Gastroesophageal sphincter (tissue), 4 donors: ENCODE measurements at regions not wholly inside any gene's neighbourhood (a gene's known extent, or its start where the extent isn't known, plus 50 kb on each side); places are given as distances from the start of the nearest gene placed in this dataset.

Experiments used
- ATAC-seq: fragments of 150-250 bp; one replicate; pipeline ENCODE4 v1.9.1; 2016; ENCODE audit warnings: mild to moderate bottlenecking, moderate library complexity
- H3K27ac ChIP-seq, 4 donors: fragments of 200-600 bp; sonication (generic) in 3 of 4; 1 replicate in 3 of 4; 2 replicates in 1 of 4; pipeline ENCODE4 v1.5.1; 2016 to 2019
- H3K27me3 ChIP-seq: fragments of 200-600 bp; sonication (generic); one replicate; pipeline ENCODE4 v1.5.1; 2019
- H3K36me3 ChIP-seq, 2 donors: fragments of 200-600 bp; sonication (generic); one replicate each; pipeline ENCODE4 v1.5.1; 2019; ENCODE audit warnings: control low read depth in 1 of 2
- H3K4me1 ChIP-seq, 3 donors: fragments of 200-600 bp; sonication (generic); 1 replicate in 2 of 3; 2 replicates in 1 of 3; pipeline ENCODE4 v1.5.1; 2016 to 2019; ENCODE audit warnings: control low read depth in 2 of 3
- H3K4me3 ChIP-seq, 2 donors: fragments of 200-600 bp; sonication (generic); one replicate each; pipeline ENCODE4 v1.5.1; 2019; ENCODE audit warnings: mild to moderate bottlenecking in 1 of 2, moderate library complexity in 1 of 2
- H3K9me3 ChIP-seq, 3 donors: fragments of 200-600 bp; sonication (generic); one replicate each; pipeline ENCODE4 v1.5.1; 2017 to 2019; ENCODE audit warnings: control low read depth in 2 of 3
- CTCF ChIP-seq, 4 experiments: fragments of 200-600 bp in 2 of 4; fragments of 450-650 bp in 2 of 4; sonication (generic) in 1 of 4; IDR thresholded peaks; one replicate each; pipeline ENCODE4 v1.5.1; 2017 to 2019; ENCODE audit warnings: antibody characterized with exemption in 4 of 4, mild to moderate bottlenecking in 2 of 4, moderate library complexity in 2 of 4
- EP300 ChIP-seq: sonication (generic); formaldehyde crosslinking; IDR thresholded peaks from one replicate; pipeline ENCODE4 v1.6.1; 2017; ENCODE audit warnings: antibody characterized with exemption, mild to moderate bottlenecking
- POLR2A ChIP-seq, 2 donors: fragments of 450-650 bp; IDR thresholded peaks; one replicate each; pipeline ENCODE4 v1.6.1; 2017; ENCODE audit warnings: antibody characterized with exemption in 2 of 2, mild to moderate bottlenecking in 2 of 2, moderate library complexity in 1 of 2
- POLR2AphosphoS5 ChIP-seq: sonication (generic); formaldehyde crosslinking; IDR thresholded peaks from one replicate; pipeline ENCODE4 v1.6.1; 2017; ENCODE audit warnings: antibody characterized with exemption
- WGBS, 2 donors: methylation state at CpG; one replicate each; pipeline ENCODE4 v1.1.5; 2018; ENCODE audit warnings: low coverage in 1 of 2; 5-methylcytosine and 5-hydroxymethylcytosine counted together

GRCh38 chr2:195407783-195408182 is 249.2 kb upstream of the SLC39A10 start:
- no peaks in the 10 kb centered on the region for H3K27me3 ChIP-seq
- H3K4me1 ChIP-seq: no peaks in the 10 kb centered on the region
- no peak overlapping the region for H3K4me3 ChIP-seq
- 73 to 75% methylated on average over 3 of the region's 3 CpGs for WGBS, 2 donors
- no peaks in the 10 kb centered on the region for H3K9me3 ChIP-seq
- no peak overlapping the region for H3K27ac ChIP-seq
- TF ChIP-seq EP300 (no peak), POLR2A (IDR thresholded peaks at IDR 0.05) (no peak), POLR2AphosphoS5 (no peak), CTCF (IDR thresholded peaks at IDR 0.05) (no peak)
- H3K36me3 ChIP-seq: no peaks in the 10 kb centered on the region
- ATAC-seq: no peak

- Histone ChIP-seq H3K27ac (no peak overlapping the region), H3K36me3 (no peaks in the 10 kb centered on the region), H3K4me3 (no peak overlapping the region), H3K27me3 (no peaks in the 10 kb centered on the region), H3K9me3 (no peaks in the 10 kb centered on the region), H3K4me1 (no peaks in the 10 kb centered on the region)
- WGBS, 2 donors: 77 to 87% methylated on average over 12 to 13 of the region's 13 CpGs
- ATAC-seq: no peak
- TF ChIP-seq CTCF (IDR thresholded peaks at IDR 0.05): no peak
- TF ChIP-seq POLR2A (IDR thresholded peaks at IDR 0.05): no peak
Measured at GRCh38 chr2:195406886-195407603, 250.0 kb upstream of the SLC39A10 start.

- Histone ChIP-seq H3K4me1 (no peaks in the 10 kb centered on the region), H3K27ac (no peak overlapping the region), H3K4me3 (no peak overlapping the region), H3K27me3 (no peaks in the 10 kb centered on the region), H3K36me3 (no peaks in the 10 kb centered on the region), H3K9me3 (no peaks in the 10 kb centered on the region)
- 31 to 53% methylated on average over 2 of the region's 2 CpGs for WGBS, 2 donors
- ATAC-seq: no peak
- TF ChIP-seq POLR2A (IDR thresholded peaks at IDR 0.05) (no peak), CTCF (IDR thresholded peaks at IDR 0.05) (no peak), EP300 (no peak), POLR2AphosphoS5 (no peak)
Measured at GRCh38 chr2:195404651-195405050, 252.4 kb upstream of the SLC39A10 start.

GRCh38 chr2:195396479-195396878 is 260.5 kb upstream of the SLC39A10 start:
- no peak for ATAC-seq
- H3K9me3 ChIP-seq: no peaks in the 10 kb centered on the region
- H3K27me3 ChIP-seq: no peaks in the 10 kb centered on the region
- no peak overlapping the region for H3K27ac ChIP-seq
- no peaks in the 10 kb centered on the region for H3K4me1 ChIP-seq
- H3K4me3 ChIP-seq: no peak overlapping the region
- H3K36me3 ChIP-seq: no peaks in the 10 kb centered on the region
- WGBS, 2 donors: 54 to 83% methylated on average over 2 of the region's 2 CpGs
- TF ChIP-seq POLR2A (IDR thresholded peaks at IDR 0.05) (no peak), POLR2AphosphoS5 (no peak), CTCF (IDR thresholded peaks at IDR 0.05) (no peak), EP300 (no peak)

GRCh38 chr2:195395362-195395761 is 261.7 kb upstream of the SLC39A10 start:
- no peaks in the 10 kb centered on the region for H3K4me1 ChIP-seq
- ATAC-seq: no peak
- no peak overlapping the region for H3K4me3 ChIP-seq
- no peaks in the 10 kb centered on the region for H3K36me3 ChIP-seq
- no peak overlapping the region for H3K27ac ChIP-seq
- no peaks in the 10 kb centered on the region for H3K9me3 ChIP-seq
- no peaks in the 10 kb centered on the region for H3K27me3 ChIP-seq
- TF ChIP-seq POLR2A (IDR thresholded peaks at IDR 0.05) (no peak), POLR2AphosphoS5 (no peak)
